ENCODE measurements at regions not wholly inside any gene's neighbourhood (a gene's known extent, or its start where the extent isn't known, plus 50 kb on each side); places are given as distances from the start of the nearest gene placed in this dataset.

- in situ Hi-C loops (cut with MboI; ENCODE audit: low sequenced_read_pairs in 4 of 4) = no loop called here
- ATAC-seq (peak in 1 of 2 donors; percentile 8), DNase-seq (no peak)
- Histone ChIP-seq H3K27ac (peak overlapping the region; percentile 15 to 61 (median 36)), H3K4me3 (no peak overlapping the region), H3K9me3 (no peaks in the 10 kb centered on the region), H3K27me3 (no peaks in the 10 kb centered on the region), H3K4me1 (no peaks in the 10 kb centered on the region), H3K36me3 (no peaks in the 10 kb centered on the region)
- intact Hi-C loops (cut with DNase I; ENCODE audit: low total_unique reads) = no loop called here
- TF ChIP-seq POLR2A (IDR thresholded peaks at IDR 0.05) (no peak), CTCF (IDR thresholded peaks at IDR 0.05 in 4 of 5, conservative IDR thresholded peaks at IDR 0.05 in 1 of 5) (no peak)
Measured at GRCh38 chr10:89073719-89074118, 83.1 kb downstream of the FAS start.

- no peaks in the 10 kb centered on the region for H3K36me3 ChIP-seq
- no peak for DNase-seq
- intact Hi-C loops (cut with DNase I; ENCODE audit: low total_unique reads) = no loop called here
- H3K27me3 ChIP-seq = no peaks in the 10 kb centered on the region
- no peak for TF ChIP-seq POLR2A (IDR thresholded peaks at IDR 0.05)
- no peak for TF ChIP-seq CTCF (IDR thresholded peaks at IDR 0.05 in 4 of 5, conservative IDR thresholded peaks at IDR 0.05 in 1 of 5)
- no peak for ATAC-seq
- H3K9me3 ChIP-seq = no peaks in the 10 kb centered on the region
- in situ Hi-C loops (cut with MboI; ENCODE audit: low sequenced_read_pairs in 4 of 4) = no loop called here
- H3K4me1 ChIP-seq = no peaks in the 10 kb centered on the region
- no peak overlapping the region for H3K27ac ChIP-seq
- H3K4me3 ChIP-seq = no peak overlapping the region
Measured at GRCh38 chr10:89069589-89069988, 79.0 kb downstream of the FAS start.
